WTC11 (cell line): ENCODE measurements at regions not wholly inside any gene's neighbourhood (a gene's known extent, or its start where the extent isn't known, plus 50 kb on each side); places are given as distances from the start of the nearest gene placed in this dataset.
"Not testable (repeated sequence)": the region's sequence is repeated elsewhere in the genome, so short reads cannot be mapped to it uniquely, and the experiment has no call there.

ENCODE experiments used
- ATAC-seq: fragments of 200-7000 bp; cut with Tn5 transposase; 2 replicates; pipeline ENCODE4 v1.10.0; 2021; ENCODE audit warnings: mild to moderate bottlenecking, moderate library complexity
- CTCF ChIA-PET: fragments of 300-600 bp; sonication (Branson Sonifier 250); formaldehyde crosslinking; loops from one replicate; lab custom pipeline; 2021; ENCODE audit warnings: antibody characterized with exemption; lab: Charles Lee
- POLR2A ChIA-PET: fragments of 350-600 bp; sonication (Branson Sonifier 250); formaldehyde crosslinking; loops from one replicate; lab custom pipeline; 2021; ENCODE audit warnings: antibody characterized with exemption; lab: Charles Lee
- DNase-seq: peaks from one replicate; pipeline ENCODE4 v3.0.0; 2021; ENCODE audit warnings: low spot score
- H3K27ac Mint-ChIP-seq: 2 replicates; pipeline ENCODE4 v1.8.0; 2021; ENCODE audit warnings: mixed read lengths
- H3K27me3 Mint-ChIP-seq: 2 replicates; pipeline ENCODE4 v1.8.0; 2021; ENCODE audit warnings: low read depth, mild to moderate bottlenecking, moderate library complexity, mixed read lengths
- H3K36me3 Mint-ChIP-seq: 2 replicates; pipeline ENCODE4 v1.8.0; 2021; ENCODE audit warnings: mixed read lengths
- H3K4me1 Mint-ChIP-seq: 2 replicates; pipeline ENCODE4 v1.8.0; 2022; ENCODE audit warnings: mixed read lengths
- H3K4me3 Mint-ChIP-seq: 2 replicates; pipeline ENCODE4 v1.8.0; 2021; ENCODE audit warnings: mild to moderate bottlenecking, moderate library complexity, mixed read lengths
- H3K9me3 Mint-ChIP-seq: 2 replicates; pipeline ENCODE4 v1.8.0; 2021; ENCODE audit warnings: mixed read lengths
- ARID4B ChIP-seq: sonication (generic); formaldehyde crosslinking; IDR thresholded peaks from 2 replicates; pipeline ENCODE4 v1.8.0; 2023; ENCODE audit warnings: missing genetic modification reagents, mild to moderate bottlenecking, borderline replicate concordance
- ATF1 ChIP-seq: sonication (generic); formaldehyde crosslinking; IDR thresholded peaks from 2 replicates; pipeline ENCODE4 v1.8.1; 2023; ENCODE audit warnings: mild to moderate bottlenecking, moderate library complexity, missing genetic modification reagents
- CREM ChIP-seq: sonication (generic); formaldehyde crosslinking; IDR thresholded peaks from 2 replicates; pipeline ENCODE4 v1.8.1; 2022; ENCODE audit warnings: mild to moderate bottlenecking, missing genetic modification reagents, moderate library complexity
- EMX1 ChIP-seq: fragments of 250-450 bp; sonication (Bioruptor Pico); IDR thresholded peaks from 2 replicates; pipeline ENCODE4 v1.8.0; 2021; ENCODE audit warnings: mild to moderate bottlenecking
- JUN ChIP-seq: sonication (generic); formaldehyde crosslinking; IDR thresholded peaks from 2 replicates; pipeline ENCODE4 v1.8.0; 2023; ENCODE audit warnings: mild to moderate bottlenecking, missing genetic modification reagents
- KAT7 ChIP-seq: sonication (generic); formaldehyde crosslinking; IDR thresholded peaks from 2 replicates; pipeline ENCODE4 v1.8.1; 2023; ENCODE audit warnings: missing genetic modification reagents, mild to moderate bottlenecking, borderline replicate concordance
- MAX ChIP-seq: sonication (generic); formaldehyde crosslinking; IDR thresholded peaks from 2 replicates; pipeline ENCODE4 v1.8.0; 2022; ENCODE audit warnings: mild to moderate bottlenecking, missing genetic modification reagents
- MLX ChIP-seq: sonication (generic); formaldehyde crosslinking; IDR thresholded peaks from 2 replicates; pipeline ENCODE4 v1.8.1; 2023; ENCODE audit warnings: mild to moderate bottlenecking, missing genetic modification reagents, moderate library complexity
- MYBL2 ChIP-seq: sonication (generic); formaldehyde crosslinking; IDR thresholded peaks from 2 replicates; pipeline ENCODE4 v1.8.1; 2023; ENCODE audit warnings: mild to moderate bottlenecking, moderate library complexity, missing genetic modification reagents
- NFATC4 ChIP-seq: fragments of 250-450 bp; sonication (Bioruptor Pico); IDR thresholded peaks from 2 replicates; pipeline ENCODE4 v1.9.0; 2021; ENCODE audit warnings: mild to moderate bottlenecking
- NFYB ChIP-seq: sonication (generic); formaldehyde crosslinking; conservative IDR thresholded peaks from 2 replicates; pipeline ENCODE4 v1.8.0; 2022; ENCODE audit warnings: low read depth, missing genetic modification reagents
- NR3C1 ChIP-seq: sonication (generic); formaldehyde crosslinking; conservative IDR thresholded peaks from 2 replicates; pipeline ENCODE4 v1.8.1; 2023; ENCODE audit warnings: low read depth, mild to moderate bottlenecking, missing genetic modification reagents
- ZNF232 ChIP-seq: sonication (generic); formaldehyde crosslinking; IDR thresholded peaks from 2 replicates; pipeline ENCODE4 v1.8.0; 2022; ENCODE audit warnings: mild to moderate bottlenecking, missing genetic modification reagents
- ZNF263 ChIP-seq: sonication (generic); formaldehyde crosslinking; IDR thresholded peaks from 2 replicates; pipeline ENCODE4 v1.8.1; 2022; ENCODE audit warnings: low read depth, mild to moderate bottlenecking, moderate library complexity, missing genetic modification reagents
- ZNF425 ChIP-seq: fragments of 250-450 bp; sonication (Bioruptor Pico); conservative IDR thresholded peaks from 2 replicates; pipeline ENCODE4 v1.9.0; 2021; ENCODE audit warnings: mild to moderate bottlenecking

- TF ChIP-seq ZNF425 (CRISPR knock-in tag), result no peak
- TF ChIP-seq, all 79 proteins: peak for 0
These were observed 234.8 kb downstream of the ALG10 start (continued) for GRCh38 chr12:34257093-34257492.

- DNase-seq, POLR2A ChIA-PET, H3K4me1 Mint-ChIP-seq, H3K4me3 Mint-ChIP-seq, H3K27ac Mint-ChIP-seq, ATAC-seq, CTCF ChIA-PET: not testable (repeated sequence)
- Mint-ChIP-seq H3K27me3 (peaks cover 27% of the 10 kb centered on the region), H3K9me3 (peaks cover 38% of the 10 kb centered on the region), H3K36me3 (peaks cover 72% of the 10 kb centered on the region)
These were observed 239.8 kb downstream of the ALG10 start for GRCh38 chr12:34262140-34262539.

GRCh38 chr12:34264110-34264509 is 241.8 kb downstream of the ALG10 start:
- Mint-ChIP-seq H3K36me3 (peaks cover 73% of the 10 kb centered on the region), H3K4me3 (no peak overlapping the region), H3K27ac (no peak overlapping the region), H3K9me3 (peaks cover 30% of the 10 kb centered on the region), H3K27me3 (peaks cover 27% of the 10 kb centered on the region), H3K4me1 (no peaks in the 10 kb centered on the region)
- ATAC-seq (no peak), DNase-seq (no peak)
- POLR2A ChIA-PET, result no interaction called here
- CTCF ChIA-PET, result no interaction called here
- TF ChIP-seq NFYB (CRISPR knock-in tag) (no peak), KAT7 (CRISPR knock-in tag) (no peak), ZNF263 (no peak), NFATC4 (CRISPR knock-in tag) (no peak), ZNF232 (CRISPR knock-in tag) (no peak), NR3C1 (CRISPR knock-in tag) (no peak), CREM (no peak), MYBL2 (CRISPR knock-in tag) (no peak), EMX1 (CRISPR knock-in tag) (no peak), MAX (CRISPR knock-in tag) (no peak), MLX (CRISPR knock-in tag) (no peak), ATF1 (CRISPR knock-in tag) (no peak), ARID4B (CRISPR knock-in tag) (no peak), JUN (CRISPR knock-in tag) (no peak)

GRCh38 chr12:34273703-34274102 is 251.4 kb downstream of the ALG10 start:
- peaks cover 16% of the 10 kb centered on the region for H3K27me3 Mint-ChIP-seq
- CTCF ChIA-PET, H3K4me3 Mint-ChIP-seq, ATAC-seq, DNase-seq, H3K4me1 Mint-ChIP-seq, POLR2A ChIA-PET, H3K27ac Mint-ChIP-seq: not testable (repeated sequence)
- peaks cover 43% of the 10 kb centered on the region for H3K36me3 Mint-ChIP-seq
- H3K9me3 Mint-ChIP-seq, result peaks cover 17% of the 10 kb centered on the region
